GM12872 (cell line): ENCODE measurements at regions not wholly inside any gene's neighbourhood (a gene's known extent, or its start where the extent isn't known, plus 50 kb on each side); places are given as distances from the start of the nearest gene placed in this dataset.

ENCODE experiments used
- TF ChIP-seq, protein P1 (sequence below): IDR thresholded peaks from 3 replicates; pipeline ENCODE4 v1.5.1; 2011; ENCODE audit warnings: low read depth, mild to moderate bottlenecking, low read length, moderate library complexity; ENCODE audit not compliant: insufficient read depth

DNA sequence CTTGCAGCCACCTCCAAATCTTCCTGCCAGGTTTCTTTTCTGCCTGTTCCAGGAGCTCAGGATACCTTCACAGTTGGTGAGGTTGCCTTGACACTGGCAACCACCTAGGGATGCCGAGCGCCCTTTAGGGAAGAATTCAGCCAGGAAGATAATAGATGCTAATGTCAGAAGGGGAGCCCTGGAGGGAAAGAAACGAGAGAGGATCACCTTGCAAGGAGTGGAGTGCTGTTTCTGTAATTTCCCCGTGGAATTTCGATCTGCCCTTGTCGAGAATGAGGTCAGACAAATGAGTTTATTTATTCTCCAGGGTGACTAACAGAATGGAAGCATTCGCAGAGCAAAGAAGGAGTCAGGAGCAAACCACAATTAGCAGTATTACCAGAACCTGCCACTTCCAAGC, 315.8 kb upstream of the KAZN start:
- TF ChIP-seq, protein P1, sequence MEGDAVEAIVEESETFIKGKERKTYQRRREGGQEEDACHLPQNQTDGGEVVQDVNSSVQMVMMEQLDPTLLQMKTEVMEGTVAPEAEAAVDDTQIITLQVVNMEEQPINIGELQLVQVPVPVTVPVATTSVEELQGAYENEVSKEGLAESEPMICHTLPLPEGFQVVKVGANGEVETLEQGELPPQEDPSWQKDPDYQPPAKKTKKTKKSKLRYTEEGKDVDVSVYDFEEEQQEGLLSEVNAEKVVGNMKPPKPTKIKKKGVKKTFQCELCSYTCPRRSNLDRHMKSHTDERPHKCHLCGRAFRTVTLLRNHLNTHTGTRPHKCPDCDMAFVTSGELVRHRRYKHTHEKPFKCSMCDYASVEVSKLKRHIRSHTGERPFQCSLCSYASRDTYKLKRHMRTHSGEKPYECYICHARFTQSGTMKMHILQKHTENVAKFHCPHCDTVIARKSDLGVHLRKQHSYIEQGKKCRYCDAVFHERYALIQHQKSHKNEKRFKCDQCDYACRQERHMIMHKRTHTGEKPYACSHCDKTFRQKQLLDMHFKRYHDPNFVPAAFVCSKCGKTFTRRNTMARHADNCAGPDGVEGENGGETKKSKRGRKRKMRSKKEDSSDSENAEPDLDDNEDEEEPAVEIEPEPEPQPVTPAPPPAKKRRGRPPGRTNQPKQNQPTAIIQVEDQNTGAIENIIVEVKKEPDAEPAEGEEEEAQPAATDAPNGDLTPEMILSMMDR: no peak

DNA sequence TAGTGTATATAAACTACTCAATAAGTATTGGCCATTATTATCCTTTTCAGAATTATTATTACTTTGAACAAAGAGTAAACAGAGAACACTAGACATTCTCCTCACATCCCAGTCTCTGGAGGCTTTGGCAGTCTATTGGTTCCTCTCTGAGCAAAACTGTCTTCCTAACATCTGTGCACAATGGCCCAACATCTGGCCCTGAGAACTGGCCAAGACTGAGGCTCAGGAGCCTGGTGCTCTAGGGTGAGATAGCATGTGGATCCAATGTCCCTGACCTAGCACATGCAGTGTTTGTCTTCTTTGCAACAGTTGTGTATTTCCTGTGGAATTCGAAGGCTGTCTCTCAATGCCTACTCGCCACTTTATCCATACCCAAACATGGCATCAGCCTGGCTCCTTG, 313.2 kb upstream of the KAZN start:
- TF ChIP-seq, protein P1: no peak

DNA sequence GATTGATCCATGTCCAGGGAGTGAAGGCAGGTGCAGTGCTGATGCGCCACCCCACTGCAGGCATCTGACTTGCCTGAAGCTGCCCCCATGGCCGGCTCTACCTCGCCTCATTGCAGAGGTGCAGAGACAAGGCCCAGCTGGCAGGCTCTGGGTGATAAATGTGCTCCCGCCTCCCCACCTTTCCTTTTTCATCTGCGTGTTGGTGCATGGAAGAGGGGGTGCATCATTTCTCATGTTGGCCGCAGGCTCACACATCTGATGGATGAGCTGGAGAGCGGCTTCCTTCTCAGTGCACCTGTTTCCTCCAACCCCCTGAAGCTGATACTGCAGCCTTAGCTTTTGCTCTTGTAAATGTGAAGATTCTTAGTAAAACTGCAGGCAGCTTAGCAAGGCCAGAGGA, 306.0 kb upstream of the KAZN start:
- TF ChIP-seq, protein P1: no peak

DNA sequence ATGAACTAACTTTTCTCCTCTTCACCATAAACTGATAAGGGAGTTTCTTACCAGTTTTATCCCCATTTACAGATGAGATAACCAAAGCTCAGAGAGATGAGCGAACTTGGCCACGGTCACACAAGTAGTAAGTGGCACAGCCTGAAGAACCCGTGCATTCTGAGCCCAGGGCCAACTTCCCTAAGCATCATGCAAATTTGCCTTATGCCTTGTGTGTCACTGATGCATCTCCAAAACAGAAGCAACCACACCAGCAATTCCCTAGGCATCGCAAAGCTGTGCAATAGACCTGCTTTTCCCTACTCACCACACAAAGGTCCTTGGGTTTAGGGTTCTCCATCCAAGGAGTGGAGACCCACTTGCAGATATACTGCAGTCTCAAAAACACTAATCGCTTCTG, 304.5 kb upstream of the KAZN start:
- TF ChIP-seq, protein P1: no peak

DNA sequence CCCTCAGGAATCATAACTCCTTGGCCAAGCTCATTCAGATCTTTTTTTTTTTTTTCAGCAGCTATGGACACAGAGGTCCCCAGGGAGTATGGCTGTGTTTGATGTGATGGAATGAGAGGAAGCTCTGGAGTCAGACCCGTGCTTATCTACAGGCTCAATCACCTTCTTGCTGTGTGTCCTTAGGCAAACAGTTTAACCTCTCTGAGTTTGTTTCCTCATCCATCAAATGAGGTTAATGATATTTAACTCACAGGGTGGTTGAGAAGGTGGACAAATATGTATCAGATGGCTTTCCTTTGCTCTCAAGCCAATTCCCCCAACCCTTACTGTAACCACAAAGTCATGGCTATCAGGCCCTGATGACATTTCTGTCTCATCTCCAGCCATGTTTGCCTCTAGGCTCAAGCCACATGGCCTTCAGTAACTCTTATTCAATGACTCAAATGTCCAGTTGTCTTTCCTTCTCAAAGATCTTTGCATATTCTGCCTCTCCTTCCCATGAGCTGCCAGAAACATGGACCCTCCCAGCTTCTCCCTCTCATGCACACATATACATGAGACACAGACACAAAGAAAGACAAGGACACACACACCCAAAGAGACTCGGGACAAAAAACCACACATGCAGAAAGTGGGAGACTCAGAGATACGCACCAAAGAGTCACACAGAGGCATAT, 303.5 kb upstream of the KAZN start:
- TF ChIP-seq, protein P1: no peak

DNA sequence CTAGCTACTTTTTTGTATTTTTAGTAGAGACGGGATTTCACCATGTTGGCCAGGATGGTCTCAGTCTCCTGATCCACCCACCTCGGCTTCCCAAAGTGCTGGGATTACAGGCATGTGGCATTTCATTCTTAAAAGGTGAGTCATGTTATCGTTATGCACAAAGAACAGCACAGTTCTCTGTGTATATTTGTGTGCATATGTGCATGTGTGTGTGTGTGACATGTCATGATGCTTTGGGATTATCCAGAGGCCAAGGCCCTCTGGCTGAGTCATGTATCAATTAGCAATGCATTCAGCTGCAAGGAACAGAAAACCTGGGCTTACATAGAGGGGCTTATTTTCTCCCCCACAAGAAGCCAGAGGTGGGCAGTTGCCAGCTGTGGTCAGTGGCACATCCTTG, 301.7 kb upstream of the KAZN start:
- TF ChIP-seq, protein P1: no peak

DNA sequence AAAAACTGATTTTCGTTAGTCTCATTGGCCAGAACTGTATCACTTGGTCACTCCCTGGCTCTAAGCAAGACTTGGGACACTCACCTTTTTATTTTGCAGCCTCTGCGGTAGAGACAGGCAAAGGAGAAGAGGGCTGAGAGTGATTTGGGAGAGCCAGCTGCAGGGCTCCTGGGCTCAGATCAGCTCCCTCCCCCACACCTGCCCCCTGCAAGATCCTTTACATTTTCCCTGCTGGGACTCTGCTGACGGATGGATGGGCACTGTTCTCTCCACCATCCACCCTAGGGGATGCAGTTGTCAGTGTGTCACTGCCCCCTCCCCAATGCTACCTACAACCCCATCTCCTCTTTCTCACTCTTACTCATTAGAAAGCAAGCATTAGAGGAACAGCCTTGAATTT, 301.1 kb upstream of the KAZN start:
- TF ChIP-seq, protein P1: no peak
